ENCODE measurements at regions not wholly inside any gene's neighbourhood (a gene's known extent, or its start where the extent isn't known, plus 50 kb on each side); places are given as distances from the start of the nearest gene placed in this dataset.

DNA sequence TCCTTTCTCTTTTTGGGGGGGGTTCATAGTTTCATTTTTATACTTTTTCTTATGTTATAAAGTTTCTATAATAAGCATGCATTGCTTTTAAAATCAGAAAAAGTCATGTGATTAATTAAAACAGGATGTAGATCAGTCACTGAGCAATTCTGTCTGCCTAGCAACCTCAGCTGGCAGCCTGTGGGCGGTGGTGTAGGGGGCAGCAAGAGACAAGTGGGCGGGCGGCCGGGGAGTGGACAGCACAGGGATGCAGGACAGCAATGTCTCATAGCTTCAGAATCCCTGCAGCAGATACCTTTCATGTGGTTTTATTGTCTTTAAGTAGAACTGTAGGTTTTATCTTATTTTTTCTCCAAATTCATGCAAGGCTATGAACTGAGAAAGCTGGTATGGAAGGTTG, 101.9 kb upstream of the S1PR3 start:
- no peak for TF ChIP-seq SIN3A (IDR thresholded peaks at IDR 0.05; ENCODE audit: borderline replicate concordance, insufficient read depth, low read depth, low read length)
- TF ChIP-seq POLR2AphosphoS5 (IDR thresholded peaks at IDR 0.05; ENCODE audit: low read depth, low read length), result no peak
- TF ChIP-seq TCF7L2 (IDR thresholded peaks at IDR 0.05; ENCODE audit: low read depth, low read length), result no peak
- TF ChIP-seq, protein P1, sequence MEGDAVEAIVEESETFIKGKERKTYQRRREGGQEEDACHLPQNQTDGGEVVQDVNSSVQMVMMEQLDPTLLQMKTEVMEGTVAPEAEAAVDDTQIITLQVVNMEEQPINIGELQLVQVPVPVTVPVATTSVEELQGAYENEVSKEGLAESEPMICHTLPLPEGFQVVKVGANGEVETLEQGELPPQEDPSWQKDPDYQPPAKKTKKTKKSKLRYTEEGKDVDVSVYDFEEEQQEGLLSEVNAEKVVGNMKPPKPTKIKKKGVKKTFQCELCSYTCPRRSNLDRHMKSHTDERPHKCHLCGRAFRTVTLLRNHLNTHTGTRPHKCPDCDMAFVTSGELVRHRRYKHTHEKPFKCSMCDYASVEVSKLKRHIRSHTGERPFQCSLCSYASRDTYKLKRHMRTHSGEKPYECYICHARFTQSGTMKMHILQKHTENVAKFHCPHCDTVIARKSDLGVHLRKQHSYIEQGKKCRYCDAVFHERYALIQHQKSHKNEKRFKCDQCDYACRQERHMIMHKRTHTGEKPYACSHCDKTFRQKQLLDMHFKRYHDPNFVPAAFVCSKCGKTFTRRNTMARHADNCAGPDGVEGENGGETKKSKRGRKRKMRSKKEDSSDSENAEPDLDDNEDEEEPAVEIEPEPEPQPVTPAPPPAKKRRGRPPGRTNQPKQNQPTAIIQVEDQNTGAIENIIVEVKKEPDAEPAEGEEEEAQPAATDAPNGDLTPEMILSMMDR (IDR thresholded peaks at IDR 0.05), result no peak
- Histone ChIP-seq H3K27ac (ENCODE audit: low read length) (no peak overlapping the region), H3K4me3 (ENCODE audit: low read depth in 2 of 2, low read length in 2 of 2) (no peak overlapping the region), H3K36me3 (ENCODE audit: control insufficient read depth, insufficient read depth, low read length) (no peaks in the 10 kb centered on the region), H3K27me3 (ENCODE audit: control insufficient read depth, insufficient read depth, low read length) (no peaks in the 10 kb centered on the region), H3K9me3 (ENCODE audit: control insufficient read depth, insufficient read depth, low read depth, low read length) (no peaks in the 10 kb centered on the region), H3K4me1 (ENCODE audit: control insufficient read depth, insufficient read depth, low read length) (no peaks in the 10 kb centered on the region)
- in situ Hi-C loops (cut with HindIII; ENCODE audit: low pct_unique_long_range_greater_than_20kb, low sequenced_read_pairs) (no loop called here), intact Hi-C loops (cut with micrococcal nuclease; ENCODE audit: unreplicated experiment) (no loop called here)
- CTCF ChIA-PET, result no interaction called here
- BruUV-seq (replicated peaks), result no TSS peak
- DNase-seq (ENCODE audit: low read depth, low spot score) (no peak), ATAC-seq (no peak)
- POLR2A ChIA-PET, result no interaction called here

DNA sequence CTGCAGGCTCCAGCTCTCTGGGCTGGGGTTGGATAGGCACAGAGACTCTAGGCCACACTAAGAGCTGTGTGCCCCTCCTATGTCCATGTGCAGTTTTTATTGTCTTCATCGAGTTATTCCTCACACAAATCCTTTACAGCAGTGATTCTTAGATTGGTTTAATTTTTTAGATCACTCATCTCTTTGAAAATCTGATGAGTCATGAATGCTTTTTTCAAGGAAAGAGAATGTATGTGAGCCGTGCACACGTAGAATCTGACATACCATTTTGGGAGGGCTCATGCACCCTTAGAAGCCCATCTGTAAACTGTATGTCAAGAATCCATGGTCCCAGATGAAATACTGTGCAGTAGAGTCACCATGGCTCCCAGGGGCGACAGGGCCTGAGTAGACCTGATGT, 100.7 kb upstream of the S1PR3 start:
- POLR2A ChIA-PET, result no interaction called here
- H3K4me3 ChIP-seq (ENCODE audit: low read depth in 2 of 2, low read length in 2 of 2), result no peak overlapping the region

More for the DNA sequence above, 100.7 kb upstream of the S1PR3 start:
- in situ Hi-C loops (cut with HindIII; ENCODE audit: low pct_unique_long_range_greater_than_20kb, low sequenced_read_pairs), result no loop called here
- TF ChIP-seq, protein P2, sequence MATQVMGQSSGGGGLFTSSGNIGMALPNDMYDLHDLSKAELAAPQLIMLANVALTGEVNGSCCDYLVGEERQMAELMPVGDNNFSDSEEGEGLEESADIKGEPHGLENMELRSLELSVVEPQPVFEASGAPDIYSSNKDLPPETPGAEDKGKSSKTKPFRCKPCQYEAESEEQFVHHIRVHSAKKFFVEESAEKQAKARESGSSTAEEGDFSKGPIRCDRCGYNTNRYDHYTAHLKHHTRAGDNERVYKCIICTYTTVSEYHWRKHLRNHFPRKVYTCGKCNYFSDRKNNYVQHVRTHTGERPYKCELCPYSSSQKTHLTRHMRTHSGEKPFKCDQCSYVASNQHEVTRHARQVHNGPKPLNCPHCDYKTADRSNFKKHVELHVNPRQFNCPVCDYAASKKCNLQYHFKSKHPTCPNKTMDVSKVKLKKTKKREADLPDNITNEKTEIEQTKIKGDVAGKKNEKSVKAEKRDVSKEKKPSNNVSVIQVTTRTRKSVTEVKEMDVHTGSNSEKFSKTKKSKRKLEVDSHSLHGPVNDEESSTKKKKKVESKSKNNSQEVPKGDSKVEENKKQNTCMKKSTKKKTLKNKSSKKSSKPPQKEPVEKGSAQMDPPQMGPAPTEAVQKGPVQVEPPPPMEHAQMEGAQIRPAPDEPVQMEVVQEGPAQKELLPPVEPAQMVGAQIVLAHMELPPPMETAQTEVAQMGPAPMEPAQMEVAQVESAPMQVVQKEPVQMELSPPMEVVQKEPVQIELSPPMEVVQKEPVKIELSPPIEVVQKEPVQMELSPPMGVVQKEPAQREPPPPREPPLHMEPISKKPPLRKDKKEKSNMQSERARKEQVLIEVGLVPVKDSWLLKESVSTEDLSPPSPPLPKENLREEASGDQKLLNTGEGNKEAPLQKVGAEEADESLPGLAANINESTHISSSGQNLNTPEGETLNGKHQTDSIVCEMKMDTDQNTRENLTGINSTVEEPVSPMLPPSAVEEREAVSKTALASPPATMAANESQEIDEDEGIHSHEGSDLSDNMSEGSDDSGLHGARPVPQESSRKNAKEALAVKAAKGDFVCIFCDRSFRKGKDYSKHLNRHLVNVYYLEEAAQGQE (IDR thresholded peaks at IDR 0.05; ENCODE audit: insufficient read depth in 1 of 2, low read depth in 2 of 2, low read length in 1 of 2), result no peak
- TF ChIP-seq, protein P1 (IDR thresholded peaks at IDR 0.05), result no peak
- TF ChIP-seq POLR2AphosphoS5 (IDR thresholded peaks at IDR 0.05; ENCODE audit: low read depth, low read length), result no peak
- TF ChIP-seq SIN3A (IDR thresholded peaks at IDR 0.05; ENCODE audit: borderline replicate concordance, insufficient read depth, low read depth, low read length), result no peak
- no peak for TF ChIP-seq TCF7L2 (IDR thresholded peaks at IDR 0.05; ENCODE audit: low read depth, low read length)
- Histone ChIP-seq H3K9me3 (ENCODE audit: control insufficient read depth, insufficient read depth, low read depth, low read length) (no peaks in the 10 kb centered on the region), H3K27me3 (ENCODE audit: control insufficient read depth, insufficient read depth, low read length) (no peaks in the 10 kb centered on the region), H3K27ac (ENCODE audit: low read length) (no peak overlapping the region), H3K4me1 (ENCODE audit: control insufficient read depth, insufficient read depth, low read length) (no peaks in the 10 kb centered on the region), H3K36me3 (ENCODE audit: control insufficient read depth, insufficient read depth, low read length) (no peaks in the 10 kb centered on the region)
- CTCF ChIA-PET, result no interaction called here
- intact Hi-C loops (cut with micrococcal nuclease; ENCODE audit: unreplicated experiment), result no loop called here
- ATAC-seq, result no peak
- BruUV-seq (replicated peaks), result no TSS peak
- no peak for DNase-seq (ENCODE audit: low read depth, low spot score)
